ENCODE measurements at regions not wholly inside any gene's neighbourhood (a gene's known extent, or its start where the extent isn't known, plus 50 kb on each side); places are given as distances from the start of the nearest gene placed in this dataset.

DNA sequence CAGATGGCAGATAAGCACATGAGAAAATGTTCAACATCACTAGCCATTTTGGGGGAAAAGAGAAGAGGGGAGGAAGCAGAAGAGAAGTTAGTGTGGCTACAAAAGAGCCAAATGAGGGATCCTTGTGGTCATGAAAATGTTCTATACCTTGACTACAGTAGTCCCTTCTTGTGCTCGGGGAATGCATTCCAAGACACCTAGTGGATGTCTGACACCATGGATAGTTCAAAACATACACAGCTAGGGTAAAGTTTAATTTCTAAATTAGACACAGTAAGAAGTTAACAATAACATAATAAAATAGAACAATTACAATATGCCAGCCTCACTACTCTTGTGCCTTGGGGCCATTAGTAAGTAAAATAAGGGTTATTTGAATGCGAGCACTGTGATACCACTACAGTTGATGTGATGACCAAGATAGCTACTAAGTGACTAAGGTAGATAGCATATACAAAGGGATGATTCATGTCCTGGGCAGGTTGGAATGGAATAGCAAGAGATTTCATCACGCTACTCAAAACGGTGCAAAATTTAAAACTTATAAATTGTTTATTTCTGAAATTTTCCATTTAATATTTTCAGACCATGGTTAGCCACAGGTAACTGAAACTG is 344.1 kb downstream of the NR2F1-AS1 start:
- Histone ChIP-seq H3K9ac (ENCODE audit: low read depth, low read length, poor library complexity, severe bottlenecking) (no peak overlapping the region), H3K36me3 (ENCODE audit: insufficient read depth, low read length) (no peaks in the 10 kb centered on the region), H2AFZ (ENCODE audit: low read length) (no peak overlapping the region), H3K79me2 (ENCODE audit: insufficient read depth, low read length) (no peaks in the 10 kb centered on the region), H3K27me3 (ENCODE audit: insufficient read depth, low read length, poor library complexity, severe bottlenecking) (no peaks in the 10 kb centered on the region), H3K4me3 (ENCODE audit: low read length, poor library complexity, severe bottlenecking) (no peak overlapping the region), H3K9me3 (ENCODE audit: insufficient read depth, low read depth, low read length) (no peaks in the 10 kb centered on the region), H3F3A (ENCODE audit: low read depth) (no peaks in the 10 kb centered on the region), H3K4me2 (ENCODE audit: low read depth, low read length, poor library complexity, severe bottlenecking) (no peak overlapping the region), H3K9me2 (replicated peaks; ENCODE audit: low read depth, low read length) (no peaks in the 10 kb centered on the region), H4K20me1 (ENCODE audit: insufficient read depth, low read length, poor library complexity, severe bottlenecking) (no peaks in the 10 kb centered on the region), H3K4me1 (ENCODE audit: insufficient read depth, low read length, poor library complexity, severe bottlenecking) (no peaks in the 10 kb centered on the region)
- TF ChIP-seq EZH2phosphoT487 (IDR thresholded peaks at IDR 0.05; ENCODE audit: borderline replicate concordance), result no peak
- TF ChIP-seq, protein P1, sequence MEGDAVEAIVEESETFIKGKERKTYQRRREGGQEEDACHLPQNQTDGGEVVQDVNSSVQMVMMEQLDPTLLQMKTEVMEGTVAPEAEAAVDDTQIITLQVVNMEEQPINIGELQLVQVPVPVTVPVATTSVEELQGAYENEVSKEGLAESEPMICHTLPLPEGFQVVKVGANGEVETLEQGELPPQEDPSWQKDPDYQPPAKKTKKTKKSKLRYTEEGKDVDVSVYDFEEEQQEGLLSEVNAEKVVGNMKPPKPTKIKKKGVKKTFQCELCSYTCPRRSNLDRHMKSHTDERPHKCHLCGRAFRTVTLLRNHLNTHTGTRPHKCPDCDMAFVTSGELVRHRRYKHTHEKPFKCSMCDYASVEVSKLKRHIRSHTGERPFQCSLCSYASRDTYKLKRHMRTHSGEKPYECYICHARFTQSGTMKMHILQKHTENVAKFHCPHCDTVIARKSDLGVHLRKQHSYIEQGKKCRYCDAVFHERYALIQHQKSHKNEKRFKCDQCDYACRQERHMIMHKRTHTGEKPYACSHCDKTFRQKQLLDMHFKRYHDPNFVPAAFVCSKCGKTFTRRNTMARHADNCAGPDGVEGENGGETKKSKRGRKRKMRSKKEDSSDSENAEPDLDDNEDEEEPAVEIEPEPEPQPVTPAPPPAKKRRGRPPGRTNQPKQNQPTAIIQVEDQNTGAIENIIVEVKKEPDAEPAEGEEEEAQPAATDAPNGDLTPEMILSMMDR (conservative IDR thresholded peaks at IDR 0.05; ENCODE audit: low read length), result no peak

DNA sequence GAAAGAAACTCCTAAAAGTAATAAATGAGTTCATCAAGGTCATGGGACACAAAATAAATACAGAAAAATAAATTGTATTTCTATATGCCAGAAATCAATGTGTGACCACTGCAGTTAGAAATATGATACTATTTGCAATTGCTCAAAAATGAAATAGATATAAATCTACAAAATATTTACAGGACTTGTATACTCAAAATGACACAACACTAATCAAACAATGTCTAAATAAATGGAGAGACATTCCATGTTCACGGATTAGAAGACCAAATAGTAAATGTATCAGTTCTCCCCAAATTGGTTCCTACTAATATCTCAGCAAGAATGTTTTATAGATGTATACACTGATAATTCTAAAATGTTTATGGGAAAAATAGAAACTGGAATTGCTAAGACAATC is 345.3 kb downstream of the NR2F1-AS1 start:
- no peak for TF ChIP-seq EZH2phosphoT487 (IDR thresholded peaks at IDR 0.05; ENCODE audit: borderline replicate concordance)
- TF ChIP-seq, protein P1 (conservative IDR thresholded peaks at IDR 0.05; ENCODE audit: low read length), result no peak
- Histone ChIP-seq H4K20me1 (ENCODE audit: insufficient read depth, low read length, poor library complexity, severe bottlenecking) (no peaks in the 10 kb centered on the region), H3K79me2 (ENCODE audit: insufficient read depth, low read length) (no peaks in the 10 kb centered on the region), H3K36me3 (ENCODE audit: insufficient read depth, low read length) (no peaks in the 10 kb centered on the region), H3K9me3 (ENCODE audit: insufficient read depth, low read depth, low read length) (no peaks in the 10 kb centered on the region), H3F3A (ENCODE audit: low read depth) (no peaks in the 10 kb centered on the region), H3K9me2 (replicated peaks; ENCODE audit: low read depth, low read length) (no peaks in the 10 kb centered on the region), H3K4me2 (ENCODE audit: low read depth, low read length, poor library complexity, severe bottlenecking) (no peak overlapping the region), H2AFZ (ENCODE audit: low read length) (no peak overlapping the region), H3K4me3 (ENCODE audit: low read length, poor library complexity, severe bottlenecking) (no peak overlapping the region), H3K9ac (ENCODE audit: low read depth, low read length, poor library complexity, severe bottlenecking) (no peak overlapping the region), H3K4me1 (ENCODE audit: insufficient read depth, low read length, poor library complexity, severe bottlenecking) (no peaks in the 10 kb centered on the region), H3K27me3 (ENCODE audit: insufficient read depth, low read length, poor library complexity, severe bottlenecking) (no peaks in the 10 kb centered on the region)

DNA sequence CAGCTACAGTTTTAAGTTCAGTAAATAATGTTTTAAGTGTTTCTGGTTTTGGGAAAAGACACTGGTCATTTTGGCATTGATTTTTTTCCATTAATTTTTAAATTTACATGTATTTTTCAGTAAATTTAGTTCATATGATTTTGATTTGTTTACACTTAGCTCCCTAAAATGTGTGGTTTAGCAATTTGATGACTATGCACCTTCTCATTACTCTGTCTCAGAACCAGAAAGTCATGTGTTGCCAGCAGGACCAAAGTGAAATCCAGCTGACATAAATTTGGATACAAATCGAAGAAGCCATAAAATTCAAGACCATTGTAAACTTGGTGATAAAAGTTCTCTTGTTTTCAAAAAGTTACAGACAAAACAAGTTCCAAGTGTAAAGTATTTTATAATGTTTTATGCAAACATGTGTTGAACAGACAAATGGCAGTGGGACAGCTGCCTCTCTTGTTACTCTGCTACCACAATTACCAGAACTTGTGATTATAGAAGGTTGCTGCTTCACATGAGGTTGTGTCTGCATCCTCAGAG is 354.8 kb downstream of the NR2F1-AS1 start:
- H3K9me2 ChIP-seq (replicated peaks; ENCODE audit: low read depth, low read length), result no peaks in the 10 kb centered on the region
- no peaks in the 10 kb centered on the region for H3K79me2 ChIP-seq (ENCODE audit: insufficient read depth, low read length)
- H3K4me1 ChIP-seq (ENCODE audit: insufficient read depth, low read length, poor library complexity, severe bottlenecking), result no peaks in the 10 kb centered on the region
- no peaks in the 10 kb centered on the region for H3K27me3 ChIP-seq (ENCODE audit: insufficient read depth, low read length, poor library complexity, severe bottlenecking)
- no peak overlapping the region for H2AFZ ChIP-seq (ENCODE audit: low read length)
- no peak overlapping the region for H3K4me3 ChIP-seq (ENCODE audit: low read length, poor library complexity, severe bottlenecking)
- no peaks in the 10 kb centered on the region for H4K20me1 ChIP-seq (ENCODE audit: insufficient read depth, low read length, poor library complexity, severe bottlenecking)
- H3K9ac ChIP-seq (ENCODE audit: low read depth, low read length, poor library complexity, severe bottlenecking), result no peak overlapping the region
- no peak for TF ChIP-seq EZH2phosphoT487 (IDR thresholded peaks at IDR 0.05; ENCODE audit: borderline replicate concordance)
- TF ChIP-seq, protein P1 (conservative IDR thresholded peaks at IDR 0.05; ENCODE audit: low read length), result no peak
- no peaks in the 10 kb centered on the region for H3K9me3 ChIP-seq (ENCODE audit: insufficient read depth, low read depth, low read length)
- H3F3A ChIP-seq (ENCODE audit: low read depth), result no peaks in the 10 kb centered on the region
- no peak overlapping the region for H3K4me2 ChIP-seq (ENCODE audit: low read depth, low read length, poor library complexity, severe bottlenecking)
- no peaks in the 10 kb centered on the region for H3K36me3 ChIP-seq (ENCODE audit: insufficient read depth, low read length)

All from Loucy (cell line).